HCT116 (cell line): ENCODE measurements at regions not wholly inside any gene's neighbourhood (a gene's known extent, or its start where the extent isn't known, plus 50 kb on each side); places are given as distances from the start of the nearest gene placed in this dataset.

ENCODE experiments used
- ATF3 ChIP-seq: IDR thresholded peaks from 2 replicates; pipeline ENCODE4 v1.6.1; 2012
- CEBPB ChIP-seq: IDR thresholded peaks from 2 replicates; pipeline ENCODE4 v1.6.1; 2012; ENCODE audit warnings: low read depth
- CTCF ChIP-seq, 3 experiments: fragments of 200-600 bp in 1 of 3; sonication (generic) in 1 of 3; IDR thresholded peaks in 2 of 3; conservative IDR thresholded peaks in 1 of 3; 2 replicates each; pipeline ENCODE4 v1.5.1; 2012 to 2017; ENCODE audit warnings: low read depth in 2 of 3, low read length in 2 of 3, antibody characterized with exemption in 1 of 3, borderline replicate concordance in 1 of 3, control low read depth in 1 of 3, mild to moderate bottlenecking in 1 of 3, mixed read lengths in 1 of 3, mixed run types in 1 of 3, moderate library complexity in 1 of 3; ENCODE audit not compliant: insufficient read depth in 1 of 3
- EZH2 ChIP-seq: fragments of 200-600 bp; sonication (generic); IDR thresholded peaks from 2 replicates; pipeline ENCODE4 v1.6.1; 2017; ENCODE audit warnings: antibody characterized with exemption, mixed run types
- EZH2phosphoT487 ChIP-seq: fragments of 200-600 bp; IDR thresholded peaks from 2 replicates; pipeline ENCODE4 v1.6.1; 2018; ENCODE audit warnings: antibody characterized with exemption, borderline replicate concordance
- FOSL1 ChIP-seq: IDR thresholded peaks from 2 replicates; pipeline ENCODE4 v1.6.1; 2012; ENCODE audit warnings: low read depth
- JUND ChIP-seq: IDR thresholded peaks from 2 replicates; pipeline ENCODE4 v1.6.1; 2012
- POLR2A ChIP-seq: IDR thresholded peaks from 2 replicates; pipeline ENCODE4 v1.7.0; 2011; ENCODE audit warnings: borderline replicate concordance; ENCODE audit not compliant: insufficient read depth, insufficient read length; ENCODE audit errors: extremely low read depth
- POLR2AphosphoS5 ChIP-seq: IDR thresholded peaks from 2 replicates; pipeline ENCODE4 v1.6.1; 2011; ENCODE audit warnings: mild to moderate bottlenecking, low read depth, low read length, moderate library complexity
- REST ChIP-seq: IDR thresholded peaks from 2 replicates; pipeline ENCODE4 v1.6.1; 2012; ENCODE audit warnings: low read depth
- SP1 ChIP-seq: IDR thresholded peaks from 2 replicates; pipeline ENCODE4 v1.6.1; 2012; ENCODE audit warnings: low read depth
- ZBTB33 ChIP-seq: IDR thresholded peaks from 2 replicates; pipeline ENCODE4 v1.6.1; 2011; ENCODE audit warnings: mild to moderate bottlenecking, low read length, moderate library complexity; ENCODE audit not compliant: insufficient replicate concordance; ENCODE audit errors: extremely low read depth
- ZNF274 ChIP-seq: fragments of 200-500 bp; sonication (Bioruptor generic); IDR thresholded peaks from 2 replicates; pipeline ENCODE4 v1.6.1; 2014; ENCODE audit warnings: mild to moderate bottlenecking, low read depth, low read length, inconsistent platforms

- TF ChIP-seq CTCF (IDR thresholded peaks at IDR 0.05 in 2 of 3, conservative IDR thresholded peaks at IDR 0.05 in 1 of 3; ENCODE audit: borderline replicate concordance in 1 of 3, insufficient read depth in 1 of 3, low read depth in 2 of 3, low read length in 2 of 3) (no peak), CEBPB (no peak), POLR2A (no peak), JUND (no peak), EZH2 (no peak), POLR2AphosphoS5 (no peak), FOSL1 (no peak), REST (no peak), ZNF274 (no peak), SP1 (no peak), ATF3 (no peak), ZBTB33 (no peak), EZH2phosphoT487 (no peak)
Observed at GRCh38 chr4:116515959-116516358, 569.4 kb downstream of the TRAM1L1 start.
